Ovary (tissue), 7 donors: ENCODE measurements at regions not wholly inside any gene's neighbourhood (a gene's known extent, or its start where the extent isn't known, plus 50 kb on each side); places are given as distances from the start of the nearest gene placed in this dataset.

Experiments
- DNase-seq, 5 donors: peaks; one replicate each; pipeline ENCODE4 v3.0.0-alpha.2; 2019 to 2020
- H3K27ac ChIP-seq, 2 donors: fragments of 200-600 bp; one replicate each; pipeline versions ENCODE4 v1.5.1 to v1.8.0; 2019 to 2022
- H3K27me3 ChIP-seq: fragments of 200-600 bp; one replicate; pipeline ENCODE4 v1.8.0; 2022
- H3K36me3 ChIP-seq: fragments of 200-600 bp; sonication (generic); one replicate; pipeline ENCODE4 v1.5.1; 2019
- H3K4me1 ChIP-seq: one replicate; pipeline ENCODE4 v1.8.1; 2013; ENCODE audit warnings: mild to moderate bottlenecking, moderate library complexity; ENCODE audit not compliant: insufficient read depth
- H3K4me3 ChIP-seq: fragments of 200-600 bp; sonication (generic); one replicate; pipeline ENCODE4 v1.5.1; 2017
- H3K9me3 ChIP-seq, 2 donors: fragments of 200-600 bp in 1 of 2; sonication (generic) in 1 of 2; one replicate each; pipeline versions ENCODE4 v1.5.1 to v1.8.1; 2013 to 2019; ENCODE audit warnings: mild to moderate bottlenecking in 1 of 2, moderate library complexity in 1 of 2
- CTCF ChIP-seq, 3 donors: fragments of 450-650 bp in 2 of 3; fragments of 200-600 bp in 1 of 3; IDR thresholded peaks; one replicate each; pipeline versions ENCODE4 v1.5.1 to v1.8.0; 2016 to 2022; ENCODE audit warnings: antibody characterized with exemption in 3 of 3, mild to moderate bottlenecking in 1 of 3
- EP300 ChIP-seq: sonication (generic); formaldehyde crosslinking; IDR thresholded peaks from one replicate; pipeline ENCODE4 v1.6.1; 2017; ENCODE audit warnings: antibody characterized with exemption
- POLR2A ChIP-seq: fragments of 450-650 bp; IDR thresholded peaks from one replicate; pipeline ENCODE4 v1.6.1; 2017; ENCODE audit warnings: antibody characterized with exemption, mild to moderate bottlenecking, moderate library complexity
- WGBS, 3 donors: extraction: QIAGEN DNeasy Blood & Tissue Kit in 1 of 3; methylation state at CpG; one replicate each; pipeline versions ENCODE4 v1.1.5 to v1.1.7; 2013 to 2017; 5-methylcytosine and 5-hydroxymethylcytosine counted together
- intact Hi-C, 4 donors: fragments of 100-400 bp; cut with DNase I; formaldehyde crosslinking; loops; one replicate each; pipeline versions ENCODE4 v1.11.0 to v1.15.1; 2022 to 2023
- donor health status: DM: no; HTN: no; CAD: no; lungs with moderate emphysema.
- donor health status: DM: no; HTN: no; CAD: no.
- donor health status: Bipolar disorder and iron deficiency.
- donor health status: DM: no; HTN: no; CAD: no.
- donor health status: DM: yes; HTN: yes; CAD: no.

- Histone ChIP-seq H3K27me3 (no peaks in the 10 kb centered on the region), H3K4me3 (no peak overlapping the region), H3K4me1 (no peaks in the 10 kb centered on the region), H3K9me3 (no peaks in the 10 kb centered on the region), H3K36me3 (no peaks in the 10 kb centered on the region), H3K27ac (no peak overlapping the region)
- 22 to 38% (median 35%) methylated on average over 4 of the region's 4 CpGs for WGBS, 3 donors
- DNase-seq: no peak
- intact Hi-C loops: no loop called here
- TF ChIP-seq EP300 (no peak), POLR2A (no peak), CTCF (IDR thresholded peaks at IDR 0.05) (no peak)
These were observed 264.3 kb upstream of the C16orf82 start for GRCh38 chr16:26802440-26802839.

DNA sequence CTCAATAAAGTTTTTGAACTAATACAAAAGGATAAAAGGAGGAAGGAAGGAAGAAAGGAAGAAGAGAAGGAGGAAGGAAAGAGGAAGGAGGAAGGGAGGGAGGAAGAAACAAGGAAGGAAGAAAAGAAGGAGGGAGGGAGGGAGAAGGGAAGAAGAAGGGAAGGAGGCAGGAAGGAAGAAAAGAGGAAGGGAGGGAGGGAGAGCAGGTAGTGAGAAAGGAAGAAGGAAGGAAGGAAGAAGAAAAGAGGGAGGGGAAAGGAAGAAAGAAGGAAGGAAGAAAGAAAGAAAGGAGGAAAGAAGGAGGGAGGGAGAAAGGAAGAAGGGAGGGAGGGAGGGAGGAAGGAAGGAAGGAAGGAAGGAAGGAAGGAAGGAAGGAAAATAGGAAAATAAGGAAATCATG lies 263.8 kb upstream of the C16orf82 start:
- no peaks in the 10 kb centered on the region for H3K27me3 ChIP-seq
- no peak overlapping the region for H3K27ac ChIP-seq
- H3K4me3 ChIP-seq: no peak overlapping the region
- no peak for DNase-seq
- no peak for TF ChIP-seq CTCF (IDR thresholded peaks at IDR 0.05)
- TF ChIP-seq POLR2A: no peak
- no peak for TF ChIP-seq EP300
- no peaks in the 10 kb centered on the region for H3K9me3 ChIP-seq
- H3K4me1 ChIP-seq: no peaks in the 10 kb centered on the region
- H3K36me3 ChIP-seq: no peaks in the 10 kb centered on the region
- intact Hi-C loops: no loop called here

- intact Hi-C loops: no loop called here
- no peak overlapping the region for H3K27ac ChIP-seq
- no peaks in the 10 kb centered on the region for H3K27me3 ChIP-seq
- H3K4me3 ChIP-seq: no peak overlapping the region
- H3K4me1 ChIP-seq: no peaks in the 10 kb centered on the region
- DNase-seq: no peak
- no peaks in the 10 kb centered on the region for H3K36me3 ChIP-seq
- no peaks in the 10 kb centered on the region for H3K9me3 ChIP-seq
- TF ChIP-seq EP300 (no peak), POLR2A (no peak), CTCF (IDR thresholded peaks at IDR 0.05) (no peak)
- WGBS, 3 donors: 63 to 72% (median 67%) methylated on average over 6 of the region's 6 CpGs
These were observed 260.1 kb upstream of the C16orf82 start for GRCh38 chr16:26806657-26807056.

- Histone ChIP-seq H3K27me3 (no peaks in the 10 kb centered on the region), H3K4me1 (no peaks in the 10 kb centered on the region), H3K9me3 (no peaks in the 10 kb centered on the region), H3K36me3 (no peaks in the 10 kb centered on the region), H3K27ac (no peak overlapping the region), H3K4me3 (no peak overlapping the region)
- 55 to 63% (median 58%) methylated on average over 1 to 2 of the region's 2 CpGs for WGBS, 3 donors
- TF ChIP-seq EP300 (no peak), CTCF (IDR thresholded peaks at IDR 0.05) (no peak), POLR2A (no peak)
- intact Hi-C loops: no loop called here
- no peak for DNase-seq
These were observed 257.3 kb upstream of the C16orf82 start for GRCh38 chr16:26809461-26809860.

DNA sequence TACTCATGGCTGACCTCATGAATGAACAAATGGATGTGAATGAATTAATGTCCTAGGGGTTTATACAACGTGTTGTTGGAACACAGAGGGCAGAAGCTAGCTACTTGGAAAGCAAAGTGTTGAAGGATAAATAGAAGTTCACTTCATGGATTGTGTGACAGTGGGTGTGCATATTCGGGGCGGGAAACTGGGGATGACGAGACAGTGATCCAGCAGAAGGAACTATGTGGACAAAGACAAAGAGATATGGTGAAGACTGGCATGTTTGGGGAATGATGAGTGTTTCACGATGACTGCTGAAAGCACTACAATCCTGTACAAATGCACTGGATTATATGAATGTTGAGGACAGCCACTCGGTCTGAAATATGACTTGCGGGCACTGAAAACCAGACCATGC lies 250.5 kb upstream of the C16orf82 start:
- Histone ChIP-seq H3K4me3 (no peak overlapping the region), H3K27ac (no peak overlapping the region), H3K27me3 (no peaks in the 10 kb centered on the region), H3K36me3 (no peaks in the 10 kb centered on the region), H3K9me3 (no peaks in the 10 kb centered on the region), H3K4me1 (no peaks in the 10 kb centered on the region)
- intact Hi-C loops: no loop called here
- no peak for DNase-seq
- WGBS, 3 donors: 63 to 75% (median 64%) methylated on average over 7 of the region's 7 CpGs
- no peak for TF ChIP-seq EP300
- TF ChIP-seq CTCF (IDR thresholded peaks at IDR 0.05): no peak
- no peak for TF ChIP-seq POLR2A
